ENCODE measurements at regions not wholly inside any gene's neighbourhood (a gene's known extent, or its start where the extent isn't known, plus 50 kb on each side); places are given as distances from the start of the nearest gene placed in this dataset.

DNA sequence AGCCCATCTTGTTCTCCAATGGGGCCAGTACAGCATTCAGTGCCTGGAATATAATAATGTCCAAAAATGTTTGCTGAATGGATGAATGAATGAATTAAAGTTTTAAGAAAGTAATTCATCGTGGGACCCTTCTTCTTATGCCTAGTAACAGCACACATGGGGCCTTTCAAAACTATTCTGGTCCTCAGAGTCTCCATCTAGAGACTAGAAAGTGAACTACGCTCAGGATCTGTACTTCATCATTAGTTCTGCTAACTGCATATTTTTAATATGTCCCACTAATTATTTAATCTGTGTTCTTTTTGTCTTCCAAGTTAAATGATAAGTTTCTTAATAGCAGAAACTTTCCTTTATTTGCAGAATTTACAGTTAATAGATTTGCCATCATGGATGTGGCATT, 172.5 kb downstream of the SMAD2 start:
- in situ Hi-C loops (cut with HindIII; ENCODE audit: low sequenced_read_pairs): no loop called here
- no peak for DNase-seq (ENCODE audit: low spot score)

DNA sequence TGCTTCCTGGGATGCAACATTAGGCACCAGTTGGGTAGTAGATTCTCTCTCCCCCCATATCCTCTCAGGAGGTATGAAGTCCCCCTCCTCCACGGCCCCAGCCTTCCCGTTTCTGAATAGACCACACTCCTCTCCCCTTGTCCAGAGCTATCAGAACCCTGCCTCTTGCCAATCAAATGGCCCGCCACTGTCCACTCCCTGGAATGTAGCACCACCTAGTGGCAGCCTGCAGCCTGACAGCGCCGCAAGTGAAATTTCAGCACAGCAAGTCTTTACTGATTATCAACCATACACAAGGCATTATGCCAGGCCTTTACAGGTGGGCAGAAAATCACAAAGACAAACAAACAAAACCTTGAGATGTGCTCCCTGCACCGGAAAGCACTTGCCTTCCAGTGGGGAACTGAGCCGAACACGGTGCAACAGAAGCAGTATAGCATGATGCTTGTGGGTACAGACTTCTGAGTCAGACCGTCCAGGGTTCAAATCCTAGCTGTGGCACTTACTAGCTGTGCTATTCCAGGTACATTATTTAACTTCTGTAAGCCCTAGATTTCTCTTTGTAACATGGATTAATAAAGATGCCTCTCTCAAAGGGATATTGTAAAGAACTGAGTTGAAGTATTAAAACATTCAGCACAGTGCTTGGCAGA, 174.0 kb downstream of the SMAD2 start:
- peak; percentile 30 for DNase-seq (ENCODE audit: low spot score)
- in situ Hi-C loops (cut with HindIII; ENCODE audit: low sequenced_read_pairs): no loop called here

DNA sequence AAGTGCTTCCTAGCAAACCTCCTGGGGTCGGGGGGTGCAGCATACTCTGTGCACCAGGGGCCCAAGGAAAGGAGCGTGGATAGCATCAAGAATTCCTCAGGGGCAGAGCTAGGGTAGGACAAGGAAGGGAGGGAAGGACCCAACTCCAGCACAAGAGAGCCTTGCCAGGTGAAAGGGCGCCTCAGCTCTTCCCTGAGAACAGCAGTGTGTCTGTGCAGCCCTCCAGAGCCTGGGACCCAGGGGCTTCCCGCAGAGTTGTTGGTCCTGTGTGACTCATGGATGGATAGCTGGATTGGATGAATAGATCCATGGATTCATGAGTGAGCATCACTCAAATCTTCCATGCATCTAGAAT, 175.4 kb downstream of the SMAD2 start:
- DNase-seq (ENCODE audit: low spot score): no peak
- in situ Hi-C loops (cut with HindIII; ENCODE audit: low sequenced_read_pairs): no loop called here

DNA sequence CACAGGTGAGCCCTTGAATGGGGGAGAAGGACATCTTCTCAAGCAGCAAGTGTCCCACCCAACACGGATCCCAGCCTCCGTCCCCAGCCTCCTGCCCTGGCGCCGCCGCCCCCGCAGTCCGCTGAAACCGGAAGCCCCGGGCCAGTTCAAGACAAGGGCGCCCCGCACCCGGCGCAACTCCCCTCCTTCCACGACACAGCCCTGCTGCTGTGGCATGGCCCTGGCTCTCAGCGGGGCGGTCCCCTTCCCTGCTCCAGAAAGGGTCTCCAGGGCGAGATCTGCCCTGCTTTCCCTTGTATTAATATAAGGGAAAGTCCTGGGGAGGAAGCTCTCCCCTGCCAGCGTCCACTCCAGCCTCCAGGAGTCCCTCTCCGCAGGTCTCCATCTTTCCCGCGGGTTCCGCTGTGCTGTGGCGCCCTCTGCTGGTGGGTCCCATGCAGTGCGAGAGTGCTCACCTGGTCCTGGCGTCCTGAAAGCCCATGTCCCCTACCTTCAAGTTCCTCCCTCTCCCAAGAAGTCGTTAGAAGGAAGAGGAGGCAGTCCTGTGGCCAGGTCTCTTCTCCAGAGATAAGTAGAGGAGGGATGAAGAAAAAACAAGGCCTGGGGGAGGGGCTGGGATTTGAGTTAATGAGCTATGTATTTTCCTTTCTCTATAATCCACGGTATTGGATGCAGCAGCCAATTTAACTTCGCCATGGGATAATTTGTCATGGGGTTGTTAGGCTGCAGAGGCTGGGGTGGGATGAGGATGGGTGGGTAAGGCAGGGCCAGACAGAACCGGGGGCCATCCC, 176.0 kb downstream of the SMAD2 start:
- in situ Hi-C loops (cut with HindIII; ENCODE audit: low sequenced_read_pairs): no loop called here
- no peak for DNase-seq (ENCODE audit: low spot score)

DNA sequence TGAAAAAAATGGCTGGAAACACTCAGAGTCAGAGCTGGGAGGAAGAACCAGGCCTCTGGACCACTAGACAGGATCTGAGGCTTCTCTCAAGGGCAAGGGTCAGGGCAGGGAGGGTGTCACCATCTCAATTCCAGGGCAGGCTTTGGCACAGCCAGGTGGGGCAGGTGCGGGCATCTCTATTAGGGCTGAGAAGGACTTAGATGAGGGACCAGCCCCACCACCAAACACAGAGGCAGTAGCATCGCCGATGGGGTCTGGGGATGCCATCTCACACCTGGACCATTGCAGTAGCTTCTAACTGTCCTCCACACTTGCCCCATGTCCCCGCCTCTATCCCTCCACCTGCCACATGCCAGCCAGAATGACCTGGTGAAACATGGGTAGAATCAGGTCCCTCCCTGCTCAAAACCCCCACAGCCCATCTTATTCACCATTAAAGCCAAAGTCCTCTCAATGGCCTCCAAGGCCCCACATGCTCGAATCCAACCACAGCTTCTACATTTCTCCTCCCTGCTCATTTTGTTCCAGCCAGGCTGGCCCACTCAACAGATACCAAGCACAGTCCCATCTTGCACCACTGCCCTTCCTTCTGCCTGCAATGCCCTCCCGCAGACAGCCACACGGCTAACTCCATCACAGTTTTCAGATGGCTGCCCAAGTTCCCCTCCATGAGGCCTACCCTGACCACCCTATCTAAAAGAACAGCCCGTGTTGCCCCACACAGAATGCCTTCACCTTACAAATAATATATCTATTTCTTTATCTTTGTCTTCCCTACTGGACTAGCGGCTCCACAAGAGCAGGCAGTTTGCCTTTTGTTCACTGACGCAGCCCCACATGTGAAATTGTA, 177.4 kb downstream of the SMAD2 start:
- in situ Hi-C loops (cut with HindIII; ENCODE audit: low sequenced_read_pairs): no loop called here
- DNase-seq (ENCODE audit: low spot score): no peak

DNA sequence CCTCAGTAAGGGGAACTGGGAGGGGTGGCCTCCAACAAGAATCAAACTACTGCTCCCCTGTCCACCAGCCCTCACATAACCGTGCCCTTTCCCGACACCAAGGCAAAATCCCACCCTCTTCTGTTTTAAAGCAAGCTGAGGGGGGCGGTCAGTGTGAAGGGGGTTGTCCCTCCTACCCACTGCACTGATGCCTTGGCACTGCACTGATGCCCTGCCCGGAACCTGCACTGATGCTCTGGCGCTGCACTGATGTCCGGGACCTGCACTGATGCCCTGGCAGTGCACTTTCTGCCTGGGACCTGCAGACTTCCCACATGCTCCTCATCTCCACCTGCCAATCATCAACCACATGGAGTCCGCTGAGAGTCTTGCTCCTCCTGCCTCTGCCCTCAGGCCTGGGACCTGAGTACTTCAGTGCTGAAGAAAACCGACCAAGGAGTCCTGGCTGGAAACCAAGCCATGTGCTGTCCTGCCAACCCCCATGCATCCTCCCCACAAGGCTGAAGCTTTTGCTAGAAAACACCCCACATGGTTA, 179.5 kb downstream of the SMAD2 start:
- in situ Hi-C loops (cut with HindIII; ENCODE audit: low sequenced_read_pairs): no loop called here
- DNase-seq (ENCODE audit: low spot score): no peak

DNA sequence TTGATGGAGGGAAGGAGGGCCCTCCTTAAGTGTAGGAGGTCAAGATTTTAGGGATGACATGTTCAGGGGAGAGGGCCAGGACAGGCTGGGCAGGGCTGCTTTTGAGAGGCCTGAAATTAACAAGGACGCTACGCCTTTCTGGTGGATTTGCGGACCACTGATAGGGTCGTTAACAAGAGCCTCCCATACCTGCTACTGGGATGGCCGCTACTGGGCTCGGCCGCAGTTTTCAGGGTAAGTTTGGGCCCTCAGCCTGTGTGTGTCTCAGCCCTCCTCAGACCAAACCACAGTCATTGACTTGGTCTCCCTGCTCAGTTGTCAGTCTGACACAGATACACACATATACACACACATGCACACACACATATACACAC, 180.9 kb downstream of the SMAD2 start:
- in situ Hi-C loops (cut with HindIII; ENCODE audit: low sequenced_read_pairs): no loop called here
- no peak for DNase-seq (ENCODE audit: low spot score)

DNA sequence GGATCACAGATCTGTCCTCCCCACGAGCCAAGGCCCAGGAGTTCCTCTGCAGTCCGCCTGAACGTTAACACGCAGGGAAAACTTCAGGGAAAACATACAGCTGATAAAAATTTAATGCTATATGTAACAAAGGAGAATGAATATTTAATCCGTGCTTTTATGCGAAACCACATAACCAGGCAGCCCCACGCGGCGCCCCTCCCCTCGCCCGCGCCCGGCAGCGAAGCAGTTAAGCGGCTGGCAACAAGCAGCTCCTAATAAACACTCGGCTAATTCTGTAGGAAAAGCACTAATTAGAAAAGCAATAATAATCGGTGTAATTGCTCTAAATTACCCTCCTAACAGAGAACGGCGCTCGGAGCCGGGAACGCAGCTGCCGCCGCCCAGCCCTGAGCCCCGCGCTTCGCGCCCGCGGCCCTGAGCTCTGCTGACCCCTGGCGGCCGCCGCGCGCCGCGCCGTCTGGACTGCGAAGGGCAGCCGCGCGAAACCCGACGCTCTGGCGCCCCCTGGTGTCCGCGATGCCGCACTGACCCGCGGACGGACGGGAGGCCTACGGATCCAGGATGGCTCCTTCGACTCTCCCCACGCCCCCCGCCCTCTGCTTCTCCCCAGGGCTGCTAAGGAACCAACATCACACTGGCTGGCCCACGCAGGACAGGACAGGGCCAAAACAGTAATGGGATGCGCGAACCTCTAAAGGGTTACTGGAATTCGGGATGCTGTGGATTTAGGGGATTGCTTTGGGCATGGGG, 181.4 kb downstream of the SMAD2 start:
- DNase-seq (ENCODE audit: low spot score): peak; percentile 62
- in situ Hi-C loops (cut with HindIII; ENCODE audit: low sequenced_read_pairs): no loop called here

DNA sequence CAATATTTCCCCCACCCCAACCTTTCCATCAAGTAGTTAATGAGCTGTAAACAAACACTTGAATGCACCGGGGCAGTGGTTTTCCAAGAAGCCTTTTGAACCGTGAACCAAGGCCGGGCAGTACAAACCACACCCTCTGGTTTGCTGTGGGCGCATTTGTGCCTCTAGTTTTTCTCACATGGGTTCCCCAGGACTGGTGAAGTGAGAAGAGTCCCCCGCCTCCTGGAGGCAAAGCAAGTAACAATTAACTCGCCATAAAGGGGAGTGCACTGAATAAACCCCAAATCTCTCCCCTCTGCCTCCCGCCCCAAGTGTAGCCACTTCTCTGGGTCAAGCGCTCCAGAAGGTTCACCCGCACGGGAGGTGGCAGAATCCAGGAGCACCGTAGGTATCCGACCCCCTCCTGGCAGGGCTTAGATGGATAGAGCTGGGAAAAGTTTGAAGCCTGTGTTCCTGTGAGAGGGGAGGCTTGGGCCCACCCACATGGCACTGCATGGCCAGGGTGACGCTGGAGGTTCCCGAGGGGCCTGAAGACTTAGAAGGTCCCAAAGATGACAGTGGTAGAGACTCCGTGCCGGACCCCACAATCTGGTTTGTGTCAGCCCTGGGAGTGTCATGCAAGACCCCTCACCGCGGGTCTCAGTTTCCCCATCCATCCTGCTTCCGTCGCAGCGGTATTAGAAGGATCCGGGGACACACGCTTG, 182.2 kb downstream of the SMAD2 start:
- DNase-seq (ENCODE audit: low spot score): no peak
- in situ Hi-C loops (cut with HindIII; ENCODE audit: low sequenced_read_pairs): no loop called here

DNA sequence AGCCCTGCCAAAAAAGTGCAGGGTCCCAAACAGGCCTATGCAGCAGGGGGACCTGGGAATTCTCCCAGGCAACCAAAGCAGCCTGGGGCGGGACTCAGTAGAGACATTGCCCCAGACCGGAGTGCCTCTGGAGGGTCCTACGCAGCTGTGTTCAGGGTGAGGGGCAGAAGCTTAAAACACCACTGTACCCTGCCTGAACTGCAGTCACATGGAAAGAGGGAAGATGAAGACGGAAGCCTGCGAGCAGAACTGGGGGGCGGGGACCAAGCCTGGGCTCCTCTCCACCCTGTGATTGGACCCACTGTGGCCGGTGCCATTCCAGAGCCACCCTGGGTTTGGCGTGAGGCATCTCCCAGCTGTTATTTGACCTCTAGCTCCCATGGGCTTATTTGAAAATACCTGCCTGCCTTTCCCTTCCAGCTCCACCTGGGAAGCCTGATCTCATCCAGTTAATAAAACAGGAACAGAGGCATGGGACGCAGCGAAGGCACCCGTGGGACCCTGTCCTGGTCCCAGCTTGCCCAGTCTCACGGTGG, 183.1 kb downstream of the SMAD2 start:
- no peak for DNase-seq (ENCODE audit: low spot score)
- in situ Hi-C loops (cut with HindIII; ENCODE audit: low sequenced_read_pairs): no loop called here

DNA sequence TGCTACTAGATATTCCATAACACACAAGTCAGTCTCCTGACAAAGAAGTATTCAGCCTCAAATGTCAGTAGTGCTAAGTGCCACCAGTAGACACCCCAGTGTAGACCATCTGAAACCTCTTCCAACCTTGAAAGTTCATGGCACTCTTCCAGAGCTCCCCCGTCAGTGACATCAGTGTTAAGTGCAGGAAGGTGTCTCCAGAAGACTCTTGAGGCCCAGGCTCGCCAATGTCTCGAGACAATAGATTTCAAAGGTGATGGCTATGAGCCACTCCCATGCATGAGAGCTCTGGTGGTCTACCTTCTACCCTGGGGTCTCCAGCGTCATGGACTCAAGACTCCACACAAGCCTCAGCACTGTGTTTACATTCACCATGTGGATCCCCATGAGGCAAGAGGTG, 183.8 kb downstream of the SMAD2 start:
- in situ Hi-C loops (cut with HindIII; ENCODE audit: low sequenced_read_pairs): no loop called here
- no peak for DNase-seq (ENCODE audit: low spot score)

DNA sequence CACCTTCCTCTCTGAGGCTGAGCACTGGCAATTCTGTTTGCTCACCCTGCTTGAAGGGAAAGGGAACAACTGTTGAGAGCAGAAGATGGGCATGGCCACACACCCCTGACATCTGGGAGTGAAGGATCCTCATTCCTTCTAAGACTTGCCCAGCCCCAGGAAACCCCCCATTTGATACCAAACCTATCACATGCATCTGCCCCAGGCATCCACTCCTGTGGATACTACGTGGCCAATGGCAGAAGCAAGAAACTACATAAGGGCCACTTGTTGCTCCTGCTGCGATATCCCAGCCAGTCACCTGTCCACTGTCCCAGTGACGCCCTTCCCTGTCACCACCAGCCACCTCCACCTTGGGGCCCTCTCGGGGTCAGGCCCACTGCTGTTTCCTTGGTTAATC, 185.2 kb downstream of the SMAD2 start:
- no peak for DNase-seq (ENCODE audit: low spot score)
- in situ Hi-C loops (cut with HindIII; ENCODE audit: low sequenced_read_pairs): no loop called here

DNA sequence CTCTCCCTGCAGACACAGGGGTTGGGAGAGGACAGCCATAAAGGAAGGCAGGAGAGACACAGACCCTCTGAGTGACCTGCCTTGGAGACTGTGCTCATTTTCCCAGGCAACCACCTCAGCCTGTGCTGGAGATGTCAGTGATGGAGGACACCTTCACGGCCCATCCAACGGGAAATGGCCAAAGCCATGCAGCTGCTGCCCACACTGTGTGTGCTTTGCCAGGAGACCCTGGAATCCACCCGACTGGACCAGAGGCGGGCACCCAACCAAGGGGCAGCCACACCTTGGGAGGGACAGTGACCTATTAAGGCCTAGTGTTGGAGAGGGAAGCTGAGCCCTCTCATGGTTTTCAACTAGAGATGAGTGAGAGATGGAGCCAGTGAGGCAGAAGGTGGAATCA, 192.5 kb downstream of the SMAD2 start:
- in situ Hi-C loops (cut with HindIII; ENCODE audit: low sequenced_read_pairs): no loop called here

DNA sequence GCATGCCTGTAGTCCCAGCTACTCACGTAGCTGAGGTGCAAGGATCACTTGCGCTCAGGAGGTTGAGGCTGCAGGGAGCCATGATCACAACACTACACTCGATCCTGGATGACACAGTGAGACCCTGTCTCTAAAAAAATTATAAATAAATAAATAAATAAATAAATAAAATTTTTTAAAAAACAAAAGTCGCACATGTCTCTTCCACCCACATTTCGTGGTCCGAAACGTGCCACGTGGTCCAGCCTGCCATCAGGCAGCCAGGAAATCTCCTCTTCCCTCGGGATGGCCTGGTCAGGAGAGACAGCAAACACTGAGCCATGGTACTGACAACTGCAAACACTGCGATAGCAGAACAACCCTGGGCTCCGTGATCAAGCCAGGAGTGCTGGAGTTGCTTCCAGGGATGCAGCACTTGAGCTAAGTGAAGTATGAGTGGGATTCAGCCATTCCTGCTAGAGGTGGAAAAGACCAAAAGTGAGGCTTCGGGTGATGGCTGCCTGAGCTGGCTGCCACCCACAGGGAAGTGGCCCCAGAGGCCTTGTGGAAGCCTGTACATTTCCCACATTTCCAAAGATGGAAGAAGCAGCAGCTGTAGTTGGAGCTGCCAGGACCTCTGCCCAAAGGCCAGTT, 193.1 kb downstream of the SMAD2 start:
- in situ Hi-C loops (cut with HindIII; ENCODE audit: low sequenced_read_pairs): no loop called here
- no peak for DNase-seq (ENCODE audit: low spot score)

More for the DNA sequence above, 192.5 kb downstream of the SMAD2 start:
- DNase-seq (ENCODE audit: low spot score): no peak

DNA sequence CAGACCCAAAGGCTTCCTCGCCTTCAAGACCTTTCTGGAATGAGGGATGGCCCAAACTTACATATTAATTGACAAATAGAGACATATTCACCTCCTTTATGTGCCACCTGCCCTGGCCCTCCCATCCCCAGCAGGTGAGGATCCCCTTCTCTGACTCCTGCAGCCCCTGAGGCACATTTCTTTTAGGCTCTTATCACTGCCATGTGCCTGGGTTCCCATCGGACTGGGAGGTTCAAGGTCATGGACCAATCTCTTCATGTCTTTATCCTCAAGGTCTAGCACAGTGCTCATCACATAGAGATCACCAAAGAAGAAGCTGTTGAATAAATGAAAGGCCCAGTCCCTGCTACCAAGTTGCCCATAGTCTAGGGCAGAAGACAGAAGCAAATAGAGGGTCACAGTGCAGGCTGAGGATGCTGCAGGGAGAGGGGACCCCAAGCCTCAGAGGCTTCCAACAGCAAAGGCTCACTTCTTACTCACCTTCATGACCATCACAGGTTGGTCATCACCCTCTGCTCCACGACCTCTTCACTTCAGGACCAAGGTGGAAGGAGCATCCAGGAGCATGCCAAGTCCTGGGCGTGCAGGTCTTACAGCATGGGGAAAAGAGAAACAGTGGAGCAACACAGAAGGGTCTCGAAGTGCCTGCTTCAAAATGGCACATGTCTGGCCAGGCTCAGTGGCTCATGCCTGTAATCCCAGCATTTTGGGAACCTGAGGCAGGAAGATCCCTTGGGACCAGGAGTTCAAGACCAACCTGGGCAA, 193.9 kb downstream of the SMAD2 start:
- in situ Hi-C loops (cut with HindIII; ENCODE audit: low sequenced_read_pairs): no loop called here
- no peak for DNase-seq (ENCODE audit: low spot score)

DNA sequence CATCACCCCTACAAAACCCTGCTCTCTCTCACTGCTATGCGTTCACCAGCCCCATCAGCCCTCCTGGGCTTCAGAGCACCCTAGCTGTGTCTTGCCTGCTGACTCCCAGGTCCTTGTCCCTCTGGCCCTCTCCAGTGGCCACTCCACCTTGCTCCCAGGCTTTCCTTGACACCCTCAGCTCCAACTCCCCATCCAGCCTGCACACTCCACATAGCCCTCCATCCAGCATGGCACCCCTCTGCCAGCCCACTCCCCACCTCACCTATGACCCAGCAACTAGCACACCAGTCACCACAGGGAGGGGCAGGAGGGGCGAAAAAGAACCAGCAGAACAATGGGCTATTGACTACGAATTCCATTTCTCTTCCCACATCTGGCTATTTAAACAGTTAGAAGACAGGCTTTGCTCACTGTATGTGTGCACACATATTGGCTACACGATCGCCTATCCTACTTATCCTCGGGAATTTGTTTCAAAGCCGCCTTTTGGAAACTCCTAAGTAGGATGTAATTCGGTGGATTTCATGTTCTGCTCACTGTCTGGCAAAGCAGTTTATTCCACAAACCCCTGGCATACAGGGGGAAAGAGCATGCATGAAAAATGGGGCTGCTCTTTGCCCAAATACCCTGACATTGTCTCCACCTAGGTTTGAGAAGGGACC, 195.3 kb downstream of the SMAD2 start:
- DNase-seq (ENCODE audit: low spot score): no peak
- in situ Hi-C loops (cut with HindIII; ENCODE audit: low sequenced_read_pairs): no loop called here

DNA sequence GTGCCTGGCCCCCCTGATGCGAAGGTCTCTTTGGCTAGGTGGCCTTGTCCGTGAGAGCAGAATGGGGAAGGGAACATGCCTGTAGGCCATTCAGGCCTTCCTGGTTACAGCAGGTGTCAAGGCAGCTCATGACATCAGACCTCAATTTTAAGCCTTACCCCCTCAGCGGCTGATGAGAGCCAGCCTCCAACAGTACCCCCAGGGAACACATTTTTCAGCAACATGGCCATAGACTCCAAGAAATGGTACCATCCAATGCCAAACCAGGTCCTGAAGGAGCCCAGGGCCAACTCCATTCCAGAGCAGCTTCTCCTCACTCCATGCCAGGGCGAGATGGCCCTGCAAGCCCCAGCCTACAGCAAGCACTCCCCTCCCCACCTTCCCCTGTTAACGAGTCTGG, 199.2 kb downstream of the SMAD2 start:
- in situ Hi-C loops (cut with HindIII; ENCODE audit: low sequenced_read_pairs): no loop called here

More for the DNA sequence above, 199.2 kb downstream of the SMAD2 start:
- no peak for DNase-seq (ENCODE audit: low spot score)
